GM19397 (cell line): ENCODE measurements at regions not wholly inside any gene's neighbourhood (a gene's known extent, or its start where the extent isn't known, plus 50 kb on each side); places are given as distances from the start of the nearest gene placed in this dataset.

Source experiments
- ATAC-seq: cut with Tn5 transposase; IDR thresholded peaks from one replicate; pipeline ENCODE4 v1.9.1; 2021; ENCODE audit warnings: mild to moderate bottlenecking, moderate library complexity; ENCODE audit not compliant: unreplicated experiment

DNA sequence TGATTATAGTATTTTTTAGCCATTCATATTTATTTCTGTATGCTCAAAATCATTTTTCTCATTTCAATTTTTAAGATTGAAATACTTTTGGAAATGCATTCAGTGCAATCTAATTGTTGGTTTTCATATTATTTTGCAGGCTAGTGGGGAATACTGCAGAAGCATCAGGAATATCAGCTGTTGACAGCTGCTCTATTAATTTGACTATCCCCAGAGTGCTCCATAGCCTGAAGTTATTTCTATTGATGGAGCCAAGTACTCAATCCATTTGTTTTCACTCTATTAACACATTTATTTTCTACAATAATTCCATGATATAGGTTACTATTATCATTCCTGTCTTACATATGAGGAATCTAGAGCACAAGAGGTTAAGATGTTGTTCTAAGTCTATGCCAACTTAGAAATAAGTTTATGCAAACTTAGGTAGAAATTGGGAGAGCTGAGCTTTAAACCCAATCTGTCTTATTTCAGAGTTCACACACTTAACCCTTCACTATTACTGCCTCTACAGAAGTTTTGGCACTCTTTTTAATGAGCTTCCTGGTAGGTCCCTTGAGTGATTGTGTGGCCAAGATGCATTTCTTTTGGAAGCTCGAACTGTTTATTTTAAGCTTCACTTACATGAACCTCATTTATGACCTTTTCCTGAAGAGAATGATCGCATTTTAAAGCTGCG, 65.6 kb upstream of the PCDH18 start:
- no peak for ATAC-seq

DNA sequence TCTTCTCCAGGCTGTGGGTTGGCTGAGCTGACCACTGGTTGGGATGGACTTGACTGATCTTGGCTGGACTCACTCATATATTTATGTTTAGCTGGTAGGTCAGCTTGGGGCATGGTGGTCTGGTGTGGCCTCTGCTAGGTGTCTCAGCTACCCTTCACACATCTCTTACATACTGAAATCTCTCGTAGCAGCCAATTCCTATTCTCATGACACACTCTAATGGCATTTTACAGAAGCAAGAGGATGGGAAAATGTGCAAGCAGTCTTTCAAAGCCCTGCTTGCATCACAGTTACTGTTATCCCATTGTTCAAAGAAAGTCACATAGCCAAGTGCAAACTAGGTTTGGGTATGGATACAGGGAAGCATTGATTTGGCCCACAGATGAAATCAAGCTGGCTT, 55.5 kb upstream of the PCDH18 start:
- no peak for ATAC-seq

DNA sequence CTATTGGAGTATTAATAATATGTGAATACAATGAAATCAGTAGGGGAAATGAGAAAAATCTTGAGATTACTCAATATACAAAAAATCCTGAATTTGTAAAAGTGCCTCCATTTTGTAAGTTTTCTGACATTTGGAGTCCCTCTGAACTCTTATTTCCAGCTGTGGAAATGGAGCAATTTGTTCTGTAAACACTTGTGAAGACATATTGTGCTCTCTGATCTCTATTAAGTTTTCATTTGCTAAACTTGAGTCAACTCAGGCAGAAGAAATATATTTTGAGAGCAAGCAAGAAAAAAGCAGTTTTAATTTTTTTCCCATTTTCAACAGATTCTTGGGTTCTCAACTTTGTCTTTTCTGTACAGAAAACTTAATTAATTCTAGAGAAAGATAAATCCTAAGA, 51.4 kb upstream of the PCDH18 start:
- ATAC-seq, result no peak
